Neural progenitor cell (in vitro differentiated cells): ENCODE measurements at regions not wholly inside any gene's neighbourhood (a gene's known extent, or its start where the extent isn't known, plus 50 kb on each side); places are given as distances from the start of the nearest gene placed in this dataset.
A peak's percentile ranks its signal among the peaks of the same experiment; 100 is the strongest.

Source experiments
- DNase-seq: peaks from one replicate; pipeline ENCODE4 v3.0.0-alpha.2; 2016; ENCODE audit warnings: low spot score
- H2AFZ ChIP-seq: fragments of 200-600 bp; sonication (generic); replicated peaks from 2 replicates; pipeline ENCODE4 v1.6.1; 2016; ENCODE audit warnings: antibody characterized with exemption
- H3F3A ChIP-seq: fragments of 200-600 bp; sonication (generic); 2 replicates; pipeline ENCODE4 v1.6.1; 2016; ENCODE audit warnings: antibody characterized with exemption, low read depth
- H3K27ac ChIP-seq: fragments of 200-600 bp; sonication (generic); 2 replicates; pipeline ENCODE4 v1.5.1; 2016; ENCODE audit warnings: mild to moderate bottlenecking
- H3K27me3 ChIP-seq: fragments of 200-600 bp; sonication (generic); 2 replicates; pipeline ENCODE4 v1.6.1; 2016; ENCODE audit warnings: mild to moderate bottlenecking, moderate library complexity
- H3K36me3 ChIP-seq: fragments of 200-600 bp; sonication (generic); 2 replicates; pipeline ENCODE4 v1.5.1; 2016
- H3K4me1 ChIP-seq: fragments of 200-600 bp; sonication (generic); 2 replicates; pipeline ENCODE4 v1.6.1; 2016; ENCODE audit warnings: mixed run types
- H3K4me2 ChIP-seq: fragments of 200-600 bp; sonication (generic); 2 replicates; pipeline ENCODE4 v1.6.1; 2016
- H3K4me3 ChIP-seq: fragments of 200-600 bp; sonication (generic); 2 replicates; pipeline ENCODE4 v1.5.1; 2016
- H3K79me2 ChIP-seq: fragments of 200-600 bp; sonication (generic); 2 replicates; pipeline ENCODE4 v1.6.1; 2016; ENCODE audit warnings: low read depth
- H3K9ac ChIP-seq: fragments of 200-600 bp; sonication (generic); 2 replicates; pipeline ENCODE4 v1.6.1; 2016
- H3K9me3 ChIP-seq: fragments of 200-600 bp; sonication (generic); 2 replicates; pipeline ENCODE4 v1.5.1; 2016; ENCODE audit warnings: low read depth
- H4K20me1 ChIP-seq: fragments of 200-600 bp; sonication (generic); 2 replicates; pipeline ENCODE4 v1.6.1; 2016; ENCODE audit warnings: low read depth
- H3K27ac Mint-ChIP-seq: 3 replicates; pipeline ENCODE4 v1.8.0; 2021; ENCODE audit warnings: mixed read lengths
- H3K27me3 Mint-ChIP-seq: 2 replicates; pipeline ENCODE4 v1.8.0; 2022; ENCODE audit warnings: low read depth, mild to moderate bottlenecking, inconsistent platforms, moderate library complexity, mixed read lengths; ENCODE audit not compliant: insufficient read depth
- H3K36me3 Mint-ChIP-seq: 3 replicates; pipeline ENCODE4 v1.8.0; 2021; ENCODE audit warnings: mixed read lengths
- H3K4me1 Mint-ChIP-seq: 3 replicates; pipeline ENCODE4 v1.8.0; 2021; ENCODE audit warnings: mixed read lengths
- H3K4me3 Mint-ChIP-seq: 3 replicates; pipeline ENCODE4 v1.8.0; 2021; ENCODE audit warnings: mild to moderate bottlenecking, moderate library complexity, mixed read lengths
- H3K9me3 Mint-ChIP-seq: 3 replicates; pipeline ENCODE4 v1.8.0; 2020; ENCODE audit warnings: mixed read lengths
- EZH2 ChIP-seq: fragments of 200-600 bp; sonication (generic); IDR thresholded peaks from 2 replicates; pipeline ENCODE4 v1.6.1; 2017; ENCODE audit warnings: antibody characterized with exemption, mild to moderate bottlenecking, moderate library complexity
- EZH2phosphoT487 ChIP-seq: fragments of 200-600 bp; sonication (generic); IDR thresholded peaks from 2 replicates; pipeline ENCODE4 v1.6.1; 2017; ENCODE audit warnings: antibody characterized with exemption
- TF ChIP-seq, protein P1 (sequence below): fragments of 200-600 bp; sonication (generic); IDR thresholded peaks from 2 replicates; pipeline ENCODE4 v1.5.1; 2017; ENCODE audit warnings: antibody characterized with exemption, mild to moderate bottlenecking

DNA sequence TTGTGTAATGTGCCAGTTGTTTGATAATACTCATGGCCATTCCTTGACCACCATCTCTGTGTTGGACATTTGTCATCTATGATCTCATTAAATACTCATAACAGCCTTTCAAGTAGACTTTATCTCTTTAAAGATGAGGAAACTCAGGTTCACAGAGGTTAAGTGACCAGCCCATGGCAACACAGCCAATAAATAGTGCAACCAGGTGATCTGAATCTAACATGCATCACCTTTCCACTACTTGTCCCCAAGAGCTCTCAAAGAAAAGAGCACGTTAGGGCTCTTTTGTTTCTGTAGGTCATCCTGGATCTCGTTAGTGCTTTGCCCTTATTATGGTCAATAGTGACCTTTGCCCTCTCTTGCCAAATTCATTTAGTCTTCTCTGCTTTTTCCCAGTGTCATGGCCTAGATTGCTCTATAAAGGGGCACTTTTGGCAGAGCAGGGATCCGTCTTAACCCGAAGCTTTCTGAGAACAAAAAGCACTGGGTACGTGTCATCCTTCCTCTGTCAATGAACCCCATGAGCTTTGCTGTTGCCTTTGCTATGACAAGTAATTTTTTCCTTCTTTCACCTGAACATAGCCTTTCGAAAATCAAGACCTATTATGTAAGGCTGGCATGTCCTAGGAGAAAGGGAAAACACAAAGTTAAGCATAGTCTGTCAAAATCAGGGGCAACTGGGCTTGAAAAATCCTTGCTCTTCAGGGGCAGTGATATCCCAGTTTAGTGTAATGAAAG, 88.0 kb upstream of the PLXNA2 start:
- Histone ChIP-seq H4K20me1 (peaks cover 6% of the 10 kb centered on the region), H3K4me2 (peak overlapping the region; percentile 8), H3K4me1 (peaks cover 39% of the 10 kb centered on the region), H3K4me3 (no peak overlapping the region), H3K9me3 (no peaks in the 10 kb centered on the region), H3K36me3 (no peaks in the 10 kb centered on the region), H3K27me3 (no peaks in the 10 kb centered on the region), H3K79me2 (no peaks in the 10 kb centered on the region), H3K27ac (no peak overlapping the region), H3K9ac (no peak overlapping the region), H2AFZ (no peak overlapping the region), H3F3A (peaks cover 28% of the 10 kb centered on the region)
- Mint-ChIP-seq H3K4me3 (no peak overlapping the region), H3K36me3 (no peaks in the 10 kb centered on the region), H3K4me1 (peaks cover 47% of the 10 kb centered on the region), H3K27me3 (peaks cover 9% of the 10 kb centered on the region), H3K9me3 (no peaks in the 10 kb centered on the region), H3K27ac (no peak overlapping the region)
- TF ChIP-seq EZH2 (no peak), EZH2phosphoT487 (no peak)
- TF ChIP-seq, protein P1, sequence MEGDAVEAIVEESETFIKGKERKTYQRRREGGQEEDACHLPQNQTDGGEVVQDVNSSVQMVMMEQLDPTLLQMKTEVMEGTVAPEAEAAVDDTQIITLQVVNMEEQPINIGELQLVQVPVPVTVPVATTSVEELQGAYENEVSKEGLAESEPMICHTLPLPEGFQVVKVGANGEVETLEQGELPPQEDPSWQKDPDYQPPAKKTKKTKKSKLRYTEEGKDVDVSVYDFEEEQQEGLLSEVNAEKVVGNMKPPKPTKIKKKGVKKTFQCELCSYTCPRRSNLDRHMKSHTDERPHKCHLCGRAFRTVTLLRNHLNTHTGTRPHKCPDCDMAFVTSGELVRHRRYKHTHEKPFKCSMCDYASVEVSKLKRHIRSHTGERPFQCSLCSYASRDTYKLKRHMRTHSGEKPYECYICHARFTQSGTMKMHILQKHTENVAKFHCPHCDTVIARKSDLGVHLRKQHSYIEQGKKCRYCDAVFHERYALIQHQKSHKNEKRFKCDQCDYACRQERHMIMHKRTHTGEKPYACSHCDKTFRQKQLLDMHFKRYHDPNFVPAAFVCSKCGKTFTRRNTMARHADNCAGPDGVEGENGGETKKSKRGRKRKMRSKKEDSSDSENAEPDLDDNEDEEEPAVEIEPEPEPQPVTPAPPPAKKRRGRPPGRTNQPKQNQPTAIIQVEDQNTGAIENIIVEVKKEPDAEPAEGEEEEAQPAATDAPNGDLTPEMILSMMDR, result no peak
- no peak for DNase-seq

DNA sequence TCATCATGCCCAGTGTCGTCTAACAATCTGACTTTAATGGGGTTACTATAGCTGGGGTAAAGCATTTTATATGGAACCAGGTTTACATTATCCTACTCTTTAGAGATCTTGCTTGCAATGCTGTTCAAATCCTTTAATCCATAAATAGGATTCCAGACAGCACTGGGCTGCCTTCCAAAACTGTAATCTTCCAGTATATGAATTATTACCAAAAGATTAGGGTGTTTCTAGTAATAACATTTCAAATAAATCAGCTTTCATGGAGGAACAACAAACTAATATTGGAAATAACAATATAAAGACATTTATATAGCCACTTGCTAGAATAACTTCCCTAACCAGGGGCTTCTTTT, 88.6 kb upstream of the PLXNA2 start:
- Mint-ChIP-seq H3K9me3 (no peaks in the 10 kb centered on the region), H3K4me1 (peaks cover 51% of the 10 kb centered on the region), H3K4me3 (no peak overlapping the region), H3K27me3 (peaks cover 9% of the 10 kb centered on the region), H3K27ac (no peak overlapping the region), H3K36me3 (no peaks in the 10 kb centered on the region)
- no peak overlapping the region for H3K9ac ChIP-seq
- TF ChIP-seq EZH2 (no peak), EZH2phosphoT487 (no peak)
- TF ChIP-seq, protein P1, result no peak
- H3K9me3 ChIP-seq, result no peaks in the 10 kb centered on the region
- DNase-seq, result no peak
- peaks cover 44% of the 10 kb centered on the region for H3K4me1 ChIP-seq
- no peak overlapping the region for H3K27ac ChIP-seq
- no peaks in the 10 kb centered on the region for H3K36me3 ChIP-seq
- no peaks in the 10 kb centered on the region for H3K27me3 ChIP-seq
- no peak overlapping the region for H2AFZ ChIP-seq
- H4K20me1 ChIP-seq, result peaks cover 6% of the 10 kb centered on the region
- no peak overlapping the region for H3K4me3 ChIP-seq
- H3F3A ChIP-seq, result peaks cover 28% of the 10 kb centered on the region
- H3K79me2 ChIP-seq, result no peaks in the 10 kb centered on the region
- no peak overlapping the region for H3K4me2 ChIP-seq

DNA sequence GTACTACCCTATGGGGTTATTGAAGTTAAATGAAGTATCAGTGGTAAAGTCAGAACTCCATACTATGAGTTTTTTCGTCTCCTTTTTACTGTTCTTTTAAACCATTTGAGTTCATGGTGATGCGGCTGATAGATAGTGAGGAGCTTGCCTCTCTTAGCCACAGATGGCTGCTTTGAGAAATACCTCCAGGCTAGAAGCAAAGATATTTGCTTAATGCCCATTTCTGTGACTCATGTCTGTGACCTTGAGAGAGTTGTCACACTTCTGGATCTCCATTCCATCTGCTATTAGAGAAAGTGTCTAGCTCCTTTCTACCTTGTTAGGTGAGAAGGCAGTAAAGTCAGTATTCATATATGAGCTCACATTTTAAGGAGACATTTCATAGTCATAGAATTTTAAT, 89.5 kb upstream of the PLXNA2 start:
- Histone ChIP-seq H3F3A (peaks cover 28% of the 10 kb centered on the region), H3K79me2 (no peaks in the 10 kb centered on the region), H3K27me3 (no peaks in the 10 kb centered on the region), H3K9me3 (no peaks in the 10 kb centered on the region), H3K4me3 (no peak overlapping the region), H3K36me3 (no peaks in the 10 kb centered on the region), H3K9ac (no peak overlapping the region), H3K4me1 (peaks cover 51% of the 10 kb centered on the region), H2AFZ (no peak overlapping the region), H3K27ac (no peak overlapping the region), H4K20me1 (peaks cover 6% of the 10 kb centered on the region), H3K4me2 (no peak overlapping the region)
- TF ChIP-seq EZH2 (no peak), EZH2phosphoT487 (no peak)
- Mint-ChIP-seq H3K27ac (no peak overlapping the region), H3K4me1 (peaks cover 60% of the 10 kb centered on the region), H3K9me3 (no peaks in the 10 kb centered on the region), H3K4me3 (no peak overlapping the region), H3K36me3 (no peaks in the 10 kb centered on the region), H3K27me3 (peaks cover 11% of the 10 kb centered on the region)
- DNase-seq, result no peak

DNA sequence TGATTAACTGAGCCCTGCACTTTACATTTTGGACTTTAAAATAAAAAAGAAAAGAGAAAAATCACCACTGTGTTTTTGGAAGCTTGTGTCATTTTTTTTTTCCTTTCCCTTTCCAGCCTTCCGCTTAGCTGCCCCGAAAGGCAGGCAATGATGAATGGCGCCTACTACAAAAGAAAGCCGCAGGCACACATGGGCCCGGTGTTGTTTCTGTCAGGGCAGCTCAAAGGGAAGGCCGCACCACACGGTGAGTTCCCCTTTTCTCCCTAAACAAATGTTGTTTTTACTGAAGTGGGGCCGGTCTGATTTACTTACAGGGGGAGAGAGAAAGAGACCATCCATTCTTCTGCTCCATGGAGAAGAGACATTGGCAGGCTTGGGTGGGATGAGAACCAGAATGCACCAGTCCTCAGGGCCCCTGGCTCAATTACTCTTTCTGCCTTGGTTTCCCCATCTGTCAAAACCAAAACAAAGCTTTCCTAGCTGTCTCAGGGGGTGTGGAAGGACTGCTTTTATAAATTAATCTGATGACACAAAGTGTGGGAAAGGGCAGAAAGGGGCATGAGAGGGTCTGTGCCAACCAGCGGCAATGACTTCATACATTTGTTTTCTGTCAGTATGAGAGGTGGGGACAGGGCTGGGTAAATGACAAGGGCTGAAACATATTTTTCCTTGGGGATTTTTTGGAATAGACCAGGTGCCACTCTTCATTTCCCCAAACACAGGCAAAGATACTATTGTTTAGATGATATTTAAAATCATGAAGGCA, 91.4 kb upstream of the PLXNA2 start:
- Mint-ChIP-seq H3K9me3 (no peaks in the 10 kb centered on the region), H3K27ac (peak overlapping the region; percentile 95), H3K4me1 (peaks cover 58% of the 10 kb centered on the region), H3K27me3 (peaks cover 11% of the 10 kb centered on the region), H3K4me3 (peak overlapping the region; percentile 68), H3K36me3 (no peaks in the 10 kb centered on the region)
- no peaks in the 10 kb centered on the region for H3K9me3 ChIP-seq
- H3K79me2 ChIP-seq, result no peaks in the 10 kb centered on the region
- peak overlapping the region; percentile 17 for H3K4me3 ChIP-seq
- peaks cover 55% of the 10 kb centered on the region for H3K4me1 ChIP-seq
- no peak overlapping the region for H3K9ac ChIP-seq
- H3K4me2 ChIP-seq, result peak overlapping the region; percentile 54
- H3K36me3 ChIP-seq, result no peaks in the 10 kb centered on the region
- peak; percentile 87 for DNase-seq
- H3F3A ChIP-seq, result peaks cover 28% of the 10 kb centered on the region
- TF ChIP-seq, protein P1, result no peak
- TF ChIP-seq EZH2, result peak; percentile 19
- H3K27ac ChIP-seq, result peak overlapping the region; percentile 73
- no peak overlapping the region for H2AFZ ChIP-seq
- H3K27me3 ChIP-seq, result no peaks in the 10 kb centered on the region
- peaks cover 6% of the 10 kb centered on the region for H4K20me1 ChIP-seq
